ENCODE measurements at regions not wholly inside any gene's neighbourhood (a gene's known extent, or its start where the extent isn't known, plus 50 kb on each side); places are given as distances from the start of the nearest gene placed in this dataset.

- H3K27me3 ChIP-seq (ENCODE audit: control insufficient read depth in 4 of 4, insufficient read depth in 4 of 4, low read length in 3 of 4), result no peaks in the 10 kb centered on the region
- DNase-seq (ENCODE audit: low spot score), result no peak
- no peak overlapping the region for H3K4me3 ChIP-seq (ENCODE audit: low read depth in 1 of 3, low read length in 3 of 3)
- H3K9me3 ChIP-seq (ENCODE audit: control insufficient read depth in 4 of 4, low read length in 3 of 4), result no peaks in the 10 kb centered on the region
- 72% methylated on average over 4 of the region's 4 CpGs for whole genome bisulfite sequencing
- no peak for TF ChIP-seq HNF4G (IDR thresholded peaks at IDR 0.05)
- no peak for TF ChIP-seq SP1 (IDR thresholded peaks at IDR 0.05)
- TF ChIP-seq, protein P1, sequence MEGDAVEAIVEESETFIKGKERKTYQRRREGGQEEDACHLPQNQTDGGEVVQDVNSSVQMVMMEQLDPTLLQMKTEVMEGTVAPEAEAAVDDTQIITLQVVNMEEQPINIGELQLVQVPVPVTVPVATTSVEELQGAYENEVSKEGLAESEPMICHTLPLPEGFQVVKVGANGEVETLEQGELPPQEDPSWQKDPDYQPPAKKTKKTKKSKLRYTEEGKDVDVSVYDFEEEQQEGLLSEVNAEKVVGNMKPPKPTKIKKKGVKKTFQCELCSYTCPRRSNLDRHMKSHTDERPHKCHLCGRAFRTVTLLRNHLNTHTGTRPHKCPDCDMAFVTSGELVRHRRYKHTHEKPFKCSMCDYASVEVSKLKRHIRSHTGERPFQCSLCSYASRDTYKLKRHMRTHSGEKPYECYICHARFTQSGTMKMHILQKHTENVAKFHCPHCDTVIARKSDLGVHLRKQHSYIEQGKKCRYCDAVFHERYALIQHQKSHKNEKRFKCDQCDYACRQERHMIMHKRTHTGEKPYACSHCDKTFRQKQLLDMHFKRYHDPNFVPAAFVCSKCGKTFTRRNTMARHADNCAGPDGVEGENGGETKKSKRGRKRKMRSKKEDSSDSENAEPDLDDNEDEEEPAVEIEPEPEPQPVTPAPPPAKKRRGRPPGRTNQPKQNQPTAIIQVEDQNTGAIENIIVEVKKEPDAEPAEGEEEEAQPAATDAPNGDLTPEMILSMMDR (IDR thresholded peaks at IDR 0.05; ENCODE audit: low read depth, low read length, missing input control), result no peak
- no peak for TF ChIP-seq GABPA (IDR thresholded peaks at IDR 0.05 in 1 of 2, conservative IDR thresholded peaks at IDR 0.05 in 1 of 2)
- TF ChIP-seq ATF3 (IDR thresholded peaks at IDR 0.05), result no peak
- TF ChIP-seq RAD21 (IDR thresholded peaks at IDR 0.05), result no peak
- TF ChIP-seq, protein P2, sequence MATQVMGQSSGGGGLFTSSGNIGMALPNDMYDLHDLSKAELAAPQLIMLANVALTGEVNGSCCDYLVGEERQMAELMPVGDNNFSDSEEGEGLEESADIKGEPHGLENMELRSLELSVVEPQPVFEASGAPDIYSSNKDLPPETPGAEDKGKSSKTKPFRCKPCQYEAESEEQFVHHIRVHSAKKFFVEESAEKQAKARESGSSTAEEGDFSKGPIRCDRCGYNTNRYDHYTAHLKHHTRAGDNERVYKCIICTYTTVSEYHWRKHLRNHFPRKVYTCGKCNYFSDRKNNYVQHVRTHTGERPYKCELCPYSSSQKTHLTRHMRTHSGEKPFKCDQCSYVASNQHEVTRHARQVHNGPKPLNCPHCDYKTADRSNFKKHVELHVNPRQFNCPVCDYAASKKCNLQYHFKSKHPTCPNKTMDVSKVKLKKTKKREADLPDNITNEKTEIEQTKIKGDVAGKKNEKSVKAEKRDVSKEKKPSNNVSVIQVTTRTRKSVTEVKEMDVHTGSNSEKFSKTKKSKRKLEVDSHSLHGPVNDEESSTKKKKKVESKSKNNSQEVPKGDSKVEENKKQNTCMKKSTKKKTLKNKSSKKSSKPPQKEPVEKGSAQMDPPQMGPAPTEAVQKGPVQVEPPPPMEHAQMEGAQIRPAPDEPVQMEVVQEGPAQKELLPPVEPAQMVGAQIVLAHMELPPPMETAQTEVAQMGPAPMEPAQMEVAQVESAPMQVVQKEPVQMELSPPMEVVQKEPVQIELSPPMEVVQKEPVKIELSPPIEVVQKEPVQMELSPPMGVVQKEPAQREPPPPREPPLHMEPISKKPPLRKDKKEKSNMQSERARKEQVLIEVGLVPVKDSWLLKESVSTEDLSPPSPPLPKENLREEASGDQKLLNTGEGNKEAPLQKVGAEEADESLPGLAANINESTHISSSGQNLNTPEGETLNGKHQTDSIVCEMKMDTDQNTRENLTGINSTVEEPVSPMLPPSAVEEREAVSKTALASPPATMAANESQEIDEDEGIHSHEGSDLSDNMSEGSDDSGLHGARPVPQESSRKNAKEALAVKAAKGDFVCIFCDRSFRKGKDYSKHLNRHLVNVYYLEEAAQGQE (IDR thresholded peaks at IDR 0.05), result no peak
- TF ChIP-seq FOXA2 (IDR thresholded peaks at IDR 0.05), result no peak
- TF ChIP-seq EGR1 (IDR thresholded peaks at IDR 0.05; ENCODE audit: low read depth in 2 of 2), result no peak
- no peak overlapping the region for H3K27ac ChIP-seq (ENCODE audit: low read depth in 1 of 2, low read length in 2 of 2)
- no peak overlapping the region for H3K9ac ChIP-seq (ENCODE audit: low read depth in 1 of 2, low read length in 2 of 2)
- H3K4me1 ChIP-seq (ENCODE audit: control insufficient read depth in 4 of 4, insufficient read depth in 4 of 4, low read length in 3 of 4), result no peaks in the 10 kb centered on the region
- H3K36me3 ChIP-seq (ENCODE audit: control insufficient read depth in 4 of 4, insufficient read depth in 3 of 4, low read depth in 1 of 4, low read length in 3 of 4), result no peaks in the 10 kb centered on the region
Measured at GRCh38 chr9:88303721-88304451, 84.4 kb upstream of the SPIN1 start.

DNA sequence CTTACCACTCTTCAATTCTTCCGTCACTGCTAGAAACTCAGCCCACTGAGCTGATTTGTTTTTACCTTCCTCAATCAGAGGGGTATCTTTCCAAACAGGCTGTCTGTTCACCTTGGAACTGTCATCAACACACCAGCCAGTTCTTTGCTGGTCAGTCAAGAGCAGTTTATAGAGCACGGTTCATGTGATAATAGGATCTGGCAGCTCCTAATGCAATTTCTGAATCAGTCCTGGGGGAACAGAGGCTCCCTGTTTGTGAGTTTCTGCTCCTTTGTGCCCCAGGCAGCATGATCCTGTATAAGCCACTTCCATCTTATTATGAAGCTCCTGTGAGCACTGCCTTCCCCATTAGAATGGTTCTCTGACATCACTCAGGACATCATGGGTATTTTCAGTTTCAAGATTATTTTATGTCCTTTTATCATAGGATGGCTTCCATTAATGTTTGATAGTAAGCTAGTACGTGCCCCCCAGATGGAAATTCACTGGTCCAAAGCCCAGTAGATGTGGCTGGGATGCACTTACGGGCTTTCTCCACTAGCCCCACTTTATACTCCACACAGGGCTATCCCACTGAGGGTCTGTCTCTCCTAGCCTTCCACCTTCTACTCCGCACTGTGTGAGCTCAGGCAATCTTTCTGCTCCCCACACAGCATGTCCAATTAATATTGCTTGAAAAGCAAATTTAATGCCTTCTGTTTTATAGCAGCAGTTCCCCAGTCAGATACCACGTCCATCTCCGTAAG, 85.5 kb upstream of the SPIN1 start:
- WGBS, result 83% methylated on average over 7 of the region's 7 CpGs
- H3K4me3 ChIP-seq (ENCODE audit: low read depth in 1 of 3, low read length in 3 of 3), result no peak overlapping the region
- H3K9me3 ChIP-seq (ENCODE audit: control insufficient read depth in 4 of 4, low read length in 3 of 4), result no peaks in the 10 kb centered on the region
- DNase-seq (ENCODE audit: low spot score), result no peak
- H3K27ac ChIP-seq (ENCODE audit: low read depth in 1 of 2, low read length in 2 of 2), result no peak overlapping the region
- TF ChIP-seq YY1 (IDR thresholded peaks at IDR 0.05) (no peak), FOXA2 (IDR thresholded peaks at IDR 0.05) (no peak)
- no peaks in the 10 kb centered on the region for H3K4me1 ChIP-seq (ENCODE audit: control insufficient read depth in 4 of 4, insufficient read depth in 4 of 4, low read length in 3 of 4)
- H3K9ac ChIP-seq (ENCODE audit: low read depth in 1 of 2, low read length in 2 of 2), result no peak overlapping the region
- H3K27me3 ChIP-seq (ENCODE audit: control insufficient read depth in 4 of 4, insufficient read depth in 4 of 4, low read length in 3 of 4), result no peaks in the 10 kb centered on the region
- no peaks in the 10 kb centered on the region for H3K36me3 ChIP-seq (ENCODE audit: control insufficient read depth in 4 of 4, insufficient read depth in 3 of 4, low read depth in 1 of 4, low read length in 3 of 4)

GRCh38 chr9:88300556-88300955, 87.7 kb upstream of the SPIN1 start:
- Histone ChIP-seq H3K27ac (ENCODE audit: low read depth in 1 of 2, low read length in 2 of 2) (no peak overlapping the region), H3K4me3 (ENCODE audit: low read depth in 1 of 3, low read length in 3 of 3) (no peak overlapping the region), H3K27me3 (ENCODE audit: control insufficient read depth in 4 of 4, insufficient read depth in 4 of 4, low read length in 3 of 4) (no peaks in the 10 kb centered on the region), H3K9ac (ENCODE audit: low read depth in 1 of 2, low read length in 2 of 2) (no peak overlapping the region), H3K9me3 (ENCODE audit: control insufficient read depth in 4 of 4, low read length in 3 of 4) (no peaks in the 10 kb centered on the region), H3K4me1 (ENCODE audit: control insufficient read depth in 4 of 4, insufficient read depth in 4 of 4, low read length in 3 of 4) (no peaks in the 10 kb centered on the region), H3K36me3 (ENCODE audit: control insufficient read depth in 4 of 4, insufficient read depth in 3 of 4, low read depth in 1 of 4, low read length in 3 of 4) (no peaks in the 10 kb centered on the region)
- 81% methylated on average over 8 of the region's 8 CpGs for WGBS
- TF ChIP-seq HNF4G (IDR thresholded peaks at IDR 0.05), result no peak
- TF ChIP-seq, protein P1 (IDR thresholded peaks at IDR 0.05; ENCODE audit: low read depth, low read length, missing input control), result no peak
- no peak for TF ChIP-seq MAX (IDR thresholded peaks at IDR 0.05)
- no peak for TF ChIP-seq HNF4A (conservative IDR thresholded peaks at IDR 0.05)
- no peak for TF ChIP-seq TAF1 (conservative IDR thresholded peaks at IDR 0.05)
- TF ChIP-seq RXRA (IDR thresholded peaks at IDR 0.05), result no peak
- no peak for TF ChIP-seq YY1 (IDR thresholded peaks at IDR 0.05)
- TF ChIP-seq FOXA2 (IDR thresholded peaks at IDR 0.05), result no peak
- TF ChIP-seq NR2F2 (IDR thresholded peaks at IDR 0.05), result no peak
- no peak for DNase-seq (ENCODE audit: low spot score)
